ENCODE measurements at regions not wholly inside any gene's neighbourhood (a gene's known extent, or its start where the extent isn't known, plus 50 kb on each side); places are given as distances from the start of the nearest gene placed in this dataset.
"Not testable (repeated sequence)": the region's sequence is repeated elsewhere in the genome, so short reads cannot be mapped to it uniquely, and the experiment has no call there.

- no peak overlapping the region for H3K4me3 ChIP-seq (ENCODE audit: low read length in 2 of 2)
- no peaks in the 10 kb centered on the region for H3K27me3 ChIP-seq (ENCODE audit: insufficient read depth, low read length)
- no peak overlapping the region for H3K27ac ChIP-seq (ENCODE audit: low read depth, low read length)
- Mint-ChIP-seq H3K36me3 (no peaks in the 10 kb centered on the region), H3K9me3 (peaks cover 0 to 7% (median 2%) of the 10 kb centered on the region in 8 donors), H3K4me1 (no peaks in the 10 kb centered on the region), H3K4me3 (no peak overlapping the region), H3K27ac (no peak overlapping the region), H3K27me3 (no peaks in the 10 kb centered on the region)
- no peaks in the 10 kb centered on the region for H3K4me1 ChIP-seq (ENCODE audit: insufficient read depth, low read length)
- no peaks in the 10 kb centered on the region for H3K9me3 ChIP-seq (ENCODE audit: control insufficient read depth in 1 of 2, low read length in 2 of 2)
- ChIA-PET CTCF (ENCODE audit: partially characterized antibody) (no interaction called here), POLR2A (ENCODE audit: partially characterized antibody) (no interaction called here)
- H3K36me3 ChIP-seq (ENCODE audit: insufficient read depth, low read length), result no peaks in the 10 kb centered on the region
- no peak for DNase-seq
- intact Hi-C loops (cut with micrococcal nuclease), result no loop called here
Observed at GRCh38 chr7:82669141-82669540, 225.6 kb upstream of the CACNA2D1 start.

GRCh38 chr7:82668676-82669075 is 225.1 kb upstream of the CACNA2D1 start:
- DNase-seq, result no peak
- Mint-ChIP-seq H3K36me3 (no peaks in the 10 kb centered on the region), H3K4me1 (no peaks in the 10 kb centered on the region), H3K9me3 (peaks cover 0 to 7% (median 2%) of the 10 kb centered on the region in 8 donors), H3K27ac (no peak overlapping the region), H3K4me3 (no peak overlapping the region), H3K27me3 (no peaks in the 10 kb centered on the region)
- no peaks in the 10 kb centered on the region for H3K27me3 ChIP-seq (ENCODE audit: insufficient read depth, low read length)
- POLR2A ChIA-PET (ENCODE audit: partially characterized antibody), result no interaction called here
- no peak overlapping the region for H3K27ac ChIP-seq (ENCODE audit: low read depth, low read length)
- CTCF ChIA-PET (ENCODE audit: partially characterized antibody), result no interaction called here
- H3K4me1 ChIP-seq (ENCODE audit: insufficient read depth, low read length), result no peaks in the 10 kb centered on the region
- H3K9me3 ChIP-seq (ENCODE audit: control insufficient read depth in 1 of 2, low read length in 2 of 2), result no peaks in the 10 kb centered on the region
- intact Hi-C loops (cut with micrococcal nuclease), result no loop called here
- H3K4me3 ChIP-seq (ENCODE audit: low read length in 2 of 2), result no peak overlapping the region
- no peaks in the 10 kb centered on the region for H3K36me3 ChIP-seq (ENCODE audit: insufficient read depth, low read length)

DNA sequence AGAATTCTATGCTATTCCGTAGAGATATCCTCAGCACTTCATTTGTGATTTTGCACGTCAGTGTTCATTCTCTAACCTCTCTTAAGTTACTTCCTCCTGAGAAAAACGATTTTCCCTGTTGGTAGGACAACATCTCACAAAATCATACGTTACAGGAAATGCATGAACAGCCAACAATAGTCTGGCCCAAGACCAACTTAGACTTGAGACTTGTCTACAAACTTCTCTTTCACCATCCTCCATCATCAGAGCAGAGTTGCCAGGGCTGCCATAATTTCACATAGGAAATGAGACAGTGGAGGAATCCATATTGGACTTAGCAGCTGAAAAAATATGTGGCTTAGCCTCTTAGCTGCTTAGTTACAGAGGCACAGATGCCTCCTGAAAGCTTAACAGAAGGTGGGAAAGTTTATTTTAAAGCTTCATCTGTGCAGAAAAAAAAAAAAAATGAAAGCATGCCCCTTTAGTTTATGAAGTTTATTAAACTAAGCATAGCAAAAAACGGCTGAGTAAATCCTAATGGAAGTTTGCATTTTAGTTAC is 222.5 kb upstream of the CACNA2D1 start:
- H3K36me3 Mint-ChIP-seq, result no peaks in the 10 kb centered on the region
- Histone ChIP-seq H3K27me3 (ENCODE audit: insufficient read depth, low read length) (no peaks in the 10 kb centered on the region), H3K36me3 (ENCODE audit: insufficient read depth, low read length) (no peaks in the 10 kb centered on the region), H3K9me3 (ENCODE audit: control insufficient read depth in 1 of 2, low read length in 2 of 2) (no peaks in the 10 kb centered on the region), H3K4me3 (ENCODE audit: low read length in 2 of 2) (no peak overlapping the region), H3K27ac (ENCODE audit: low read depth, low read length) (no peak overlapping the region), H3K4me1 (ENCODE audit: insufficient read depth, low read length) (no peaks in the 10 kb centered on the region)
- peaks cover 0 to 7% (median 1%) of the 10 kb centered on the region in 8 donors for H3K9me3 Mint-ChIP-seq
- H3K4me1 Mint-ChIP-seq, result no peaks in the 10 kb centered on the region
- H3K27me3 Mint-ChIP-seq, result no peaks in the 10 kb centered on the region
- H3K4me3 Mint-ChIP-seq, result no peak overlapping the region
- intact Hi-C loops (cut with micrococcal nuclease), result no loop called here
- CTCF ChIA-PET (ENCODE audit: partially characterized antibody), result no interaction called here
- DNase-seq, result no peak
- H3K27ac Mint-ChIP-seq, result no peak overlapping the region
- POLR2A ChIA-PET (ENCODE audit: partially characterized antibody), result no interaction called here

DNA sequence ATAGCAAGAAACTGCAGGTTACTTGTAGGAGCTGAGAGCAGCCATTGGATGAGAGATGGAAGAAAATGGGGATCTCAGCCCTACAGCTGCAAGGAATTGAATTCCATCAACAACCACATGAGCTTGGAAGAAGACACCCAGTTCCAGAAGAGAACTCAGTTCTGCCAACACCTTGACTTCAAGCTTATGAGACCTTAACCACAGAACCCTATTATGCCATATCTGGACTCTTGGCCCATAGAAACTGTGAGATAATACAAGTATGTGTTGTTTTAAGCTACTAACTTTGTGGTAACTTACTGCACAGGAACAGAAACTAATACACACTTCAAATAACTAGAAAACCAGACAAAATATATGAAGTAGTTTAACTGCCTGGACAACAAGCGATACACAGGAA is 212.4 kb upstream of the CACNA2D1 start:
- H3K4me3 ChIP-seq (ENCODE audit: low read length in 2 of 2), result no peak overlapping the region
- Mint-ChIP-seq H3K9me3 (peaks cover 2 to 35% (median 15%) of the 10 kb centered on the region in 8 donors), H3K27ac (no peak overlapping the region), H3K36me3 (no peaks in the 10 kb centered on the region), H3K4me1 (no peaks in the 10 kb centered on the region), H3K27me3 (no peaks in the 10 kb centered on the region), H3K4me3 (no peak overlapping the region)
- no peaks in the 10 kb centered on the region for H3K27me3 ChIP-seq (ENCODE audit: insufficient read depth, low read length)
- H3K27ac ChIP-seq (ENCODE audit: low read depth, low read length), result no peak overlapping the region
- POLR2A ChIA-PET (ENCODE audit: partially characterized antibody), result no interaction called here
- intact Hi-C loops (cut with micrococcal nuclease), result no loop called here
- CTCF ChIA-PET (ENCODE audit: partially characterized antibody), result no interaction called here
- no peaks in the 10 kb centered on the region for H3K9me3 ChIP-seq (ENCODE audit: control insufficient read depth in 1 of 2, low read length in 2 of 2)
- no peaks in the 10 kb centered on the region for H3K36me3 ChIP-seq (ENCODE audit: insufficient read depth, low read length)
- DNase-seq, result no peak
- no peaks in the 10 kb centered on the region for H3K4me1 ChIP-seq (ENCODE audit: insufficient read depth, low read length)

DNA sequence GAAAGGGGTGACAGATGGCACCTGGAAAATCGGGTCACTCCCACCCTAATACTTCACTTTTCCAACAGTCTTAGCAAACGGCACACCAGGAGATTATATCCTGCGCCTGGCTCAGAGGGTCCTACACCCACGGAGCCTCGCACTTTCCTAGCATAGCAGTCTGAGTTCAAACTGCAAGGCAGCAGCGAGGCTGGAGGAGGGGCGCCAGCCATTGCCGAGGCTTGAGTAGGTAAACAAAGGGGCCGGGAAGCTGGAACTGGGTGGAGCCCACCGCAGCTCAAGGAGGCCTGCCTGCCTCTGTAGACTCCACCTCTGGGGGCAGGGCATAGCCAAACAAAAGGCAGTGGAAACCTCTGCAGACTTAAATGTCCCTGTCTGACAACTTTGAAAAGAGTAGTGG is 206.5 kb upstream of the CACNA2D1 start:
- CTCF ChIA-PET (ENCODE audit: partially characterized antibody); H3K4me3 Mint-ChIP-seq; H3K36me3 Mint-ChIP-seq; intact Hi-C loops (cut with micrococcal nuclease); DNase-seq; H3K4me3 ChIP-seq (ENCODE audit: low read length in 2 of 2); H3K27ac Mint-ChIP-seq; H3K27me3 ChIP-seq (ENCODE audit: insufficient read depth, low read length); H3K27me3 Mint-ChIP-seq; H3K4me1 ChIP-seq (ENCODE audit: insufficient read depth, low read length); H3K27ac ChIP-seq (ENCODE audit: low read depth, low read length); POLR2A ChIA-PET (ENCODE audit: partially characterized antibody); H3K4me1 Mint-ChIP-seq; H3K9me3 ChIP-seq (ENCODE audit: control insufficient read depth in 1 of 2, low read length in 2 of 2); H3K36me3 ChIP-seq (ENCODE audit: insufficient read depth, low read length): not testable (repeated sequence)
- peaks cover 0 to 22% (median 10%) of the 10 kb centered on the region in 8 donors for H3K9me3 Mint-ChIP-seq

GRCh38 chr7:82633592-82633991 is 190.0 kb upstream of the CACNA2D1 start:
- Mint-ChIP-seq H3K4me1 (no peaks in the 10 kb centered on the region), H3K4me3 (no peak overlapping the region), H3K9me3 (peaks cover 0 to 11% (median 3%) of the 10 kb centered on the region in 8 donors), H3K27ac (no peak overlapping the region), H3K36me3 (no peaks in the 10 kb centered on the region), H3K27me3 (no peaks in the 10 kb centered on the region)
- intact Hi-C loops (cut with micrococcal nuclease), result no loop called here
- ChIA-PET POLR2A (ENCODE audit: partially characterized antibody) (no interaction called here), CTCF (ENCODE audit: partially characterized antibody) (no interaction called here)
- DNase-seq, result no peak
- Histone ChIP-seq H3K27me3 (ENCODE audit: insufficient read depth, low read length) (no peaks in the 10 kb centered on the region), H3K9me3 (ENCODE audit: control insufficient read depth in 1 of 2, low read length in 2 of 2) (no peaks in the 10 kb centered on the region), H3K4me1 (ENCODE audit: insufficient read depth, low read length) (no peaks in the 10 kb centered on the region), H3K4me3 (ENCODE audit: low read length in 2 of 2) (no peak overlapping the region), H3K27ac (ENCODE audit: low read depth, low read length) (no peak overlapping the region), H3K36me3 (ENCODE audit: insufficient read depth, low read length) (no peaks in the 10 kb centered on the region)

GRCh38 chr7:82631998-82632397 is 188.4 kb upstream of the CACNA2D1 start:
- Histone ChIP-seq H3K27ac (ENCODE audit: low read depth, low read length) (no peak overlapping the region), H3K4me1 (ENCODE audit: insufficient read depth, low read length) (no peaks in the 10 kb centered on the region), H3K27me3 (ENCODE audit: insufficient read depth, low read length) (no peaks in the 10 kb centered on the region), H3K9me3 (ENCODE audit: control insufficient read depth in 1 of 2, low read length in 2 of 2) (no peaks in the 10 kb centered on the region), H3K4me3 (ENCODE audit: low read length in 2 of 2) (no peak overlapping the region), H3K36me3 (ENCODE audit: insufficient read depth, low read length) (no peaks in the 10 kb centered on the region)
- Mint-ChIP-seq H3K27me3 (no peaks in the 10 kb centered on the region), H3K4me1 (no peaks in the 10 kb centered on the region), H3K27ac (no peak overlapping the region), H3K4me3 (no peak overlapping the region), H3K36me3 (no peaks in the 10 kb centered on the region), H3K9me3 (peaks cover 0 to 11% (median 1%) of the 10 kb centered on the region in 8 donors)
- DNase-seq, result no peak
- intact Hi-C loops (cut with micrococcal nuclease), result no loop called here
- ChIA-PET POLR2A (ENCODE audit: partially characterized antibody) (no interaction called here), CTCF (ENCODE audit: partially characterized antibody) (no interaction called here)

DNA sequence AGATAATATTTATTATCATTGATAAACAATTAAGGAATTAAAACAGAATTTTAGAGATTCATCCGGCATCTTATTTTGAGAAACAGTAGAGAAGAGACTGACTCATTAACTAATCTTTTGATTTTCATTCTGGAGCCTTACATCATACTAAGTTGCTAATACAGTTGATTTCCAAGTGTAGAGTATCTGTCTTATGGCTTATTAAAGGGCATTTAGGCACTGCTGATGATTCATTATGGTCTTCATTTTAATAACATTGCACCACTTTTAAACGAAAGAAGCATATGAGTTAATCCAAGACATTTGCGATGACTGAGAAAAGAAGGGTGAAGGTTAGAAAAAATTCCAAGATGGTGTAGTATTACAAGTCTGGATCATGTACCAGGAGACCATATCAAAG is 186.0 kb upstream of the CACNA2D1 start:
- DNase-seq, result no peak
- Histone ChIP-seq H3K27ac (ENCODE audit: low read depth, low read length) (no peak overlapping the region), H3K9me3 (ENCODE audit: control insufficient read depth in 1 of 2, low read length in 2 of 2) (no peaks in the 10 kb centered on the region), H3K36me3 (ENCODE audit: insufficient read depth, low read length) (no peaks in the 10 kb centered on the region), H3K4me1 (ENCODE audit: insufficient read depth, low read length) (no peaks in the 10 kb centered on the region), H3K4me3 (ENCODE audit: low read length in 2 of 2) (no peak overlapping the region), H3K27me3 (ENCODE audit: insufficient read depth, low read length) (no peaks in the 10 kb centered on the region)
- Mint-ChIP-seq H3K9me3 (peaks cover 0 to 6% (median 0%) of the 10 kb centered on the region in 8 donors), H3K4me3 (no peak overlapping the region), H3K27ac (no peak overlapping the region), H3K27me3 (no peaks in the 10 kb centered on the region), H3K36me3 (no peaks in the 10 kb centered on the region), H3K4me1 (no peaks in the 10 kb centered on the region)
- intact Hi-C loops (cut with micrococcal nuclease), result no loop called here
- ChIA-PET CTCF (ENCODE audit: partially characterized antibody) (no interaction called here), POLR2A (ENCODE audit: partially characterized antibody) (no interaction called here)
